Mucosa of descending colon (tissue), 3 donors: ENCODE measurements at regions not wholly inside any gene's neighbourhood (a gene's known extent, or its start where the extent isn't known, plus 50 kb on each side); places are given as distances from the start of the nearest gene placed in this dataset.

ENCODE experiments used
- ATAC-seq: fragments of 200-7000 bp; cut with Tn5 transposase; one replicate; pipeline ENCODE4 v1.9.1; 2020; ENCODE audit warnings: mild to moderate bottlenecking, moderate library complexity
- DNase-seq, 3 donors: peaks; one replicate each; pipeline ENCODE4 v3.0.0-alpha.2; 2020
- H3K36me3 ChIP-seq: fragments of 200-600 bp; one replicate; pipeline ENCODE4 v1.8.0; 2021; ENCODE audit warnings: low read depth, mild to moderate bottlenecking
- H3K4me1 ChIP-seq: fragments of 200-600 bp; one replicate; pipeline ENCODE4 v1.8.0; 2021; ENCODE audit warnings: low read depth, mild to moderate bottlenecking
- H3K4me3 ChIP-seq: fragments of 200-600 bp; one replicate; pipeline ENCODE4 v1.8.0; 2021; ENCODE audit warnings: mild to moderate bottlenecking
- H3K9me3 ChIP-seq: fragments of 200-600 bp; one replicate; pipeline ENCODE4 v1.8.0; 2021; ENCODE audit warnings: mild to moderate bottlenecking
- CTCF ChIP-seq: fragments of 200-600 bp; IDR thresholded peaks from one replicate; pipeline ENCODE4 v1.8.0; 2022; ENCODE audit warnings: antibody characterized with exemption, mild to moderate bottlenecking
- intact Hi-C, 2 donors: fragments of 100-400 bp; cut with DNase I in 1 of 2; cut with micrococcal nuclease in 1 of 2; formaldehyde crosslinking; loops; one replicate each; pipeline versions ENCODE4 v1.11.0 to v1.11.1; 2022; cut with DNase I, micrococcal nuclease
- donor health status: DM: no; HTN: no; CAD: no; lungs with moderate emphysema.
- donor health status: DM: no; HTN: no; CAD: no.
- donor health status: DM: no; HTN: yes; CAD: no.

GRCh38 chr18:32577561-32577960 lies 106.9 kb upstream of the GAREM1 start:
- TF ChIP-seq CTCF = no peak
- H3K4me3 ChIP-seq = no peak overlapping the region
- DNase-seq (no peak), ATAC-seq (no peak)
- H3K4me1 ChIP-seq = no peaks in the 10 kb centered on the region
- H3K36me3 ChIP-seq = no peaks in the 10 kb centered on the region
- no peaks in the 10 kb centered on the region for H3K9me3 ChIP-seq
- intact Hi-C loops = no loop called here

- intact Hi-C loops = no loop called here
- TF ChIP-seq CTCF = no peak
- ATAC-seq (no peak), DNase-seq (no peak)
- Histone ChIP-seq H3K9me3 (no peaks in the 10 kb centered on the region), H3K4me1 (no peaks in the 10 kb centered on the region), H3K36me3 (no peaks in the 10 kb centered on the region), H3K4me3 (no peak overlapping the region)
Measured at GRCh38 chr18:32576296-32576916, 105.7 kb upstream of the GAREM1 start.

- no peaks in the 10 kb centered on the region for H3K36me3 ChIP-seq
- H3K4me1 ChIP-seq = no peaks in the 10 kb centered on the region
- ATAC-seq (peak; percentile 50), DNase-seq (no peak)
- H3K9me3 ChIP-seq = no peaks in the 10 kb centered on the region
- no peak overlapping the region for H3K4me3 ChIP-seq
- TF ChIP-seq CTCF = no peak
- intact Hi-C loops = no loop called here
Measured at GRCh38 chr18:32566960-32567359, 96.3 kb upstream of the GAREM1 start.

GRCh38 chr18:32553640-32554365 lies 83.1 kb upstream of the GAREM1 start:
- H3K9me3 ChIP-seq = no peaks in the 10 kb centered on the region
- H3K36me3 ChIP-seq = no peaks in the 10 kb centered on the region
- H3K4me1 ChIP-seq = no peaks in the 10 kb centered on the region
- ATAC-seq (no peak), DNase-seq (no peak)
- TF ChIP-seq CTCF = no peak
- intact Hi-C loops = loop anchor here (5.0 to 10.0 kb wide), 2 partner anchors 279 to 397 kb away; no protein-coding TSS in a partner anchor
- no peak overlapping the region for H3K4me3 ChIP-seq

GRCh38 chr18:32553174-32553573 lies 82.5 kb upstream of the GAREM1 start:
- ATAC-seq (no peak), DNase-seq (no peak)
- H3K4me1 ChIP-seq = no peaks in the 10 kb centered on the region
- no peak overlapping the region for H3K4me3 ChIP-seq
- H3K9me3 ChIP-seq = no peaks in the 10 kb centered on the region
- TF ChIP-seq CTCF = no peak
- intact Hi-C loops = loop anchor here (5.0 to 10.0 kb wide), 2 partner anchors 278 to 396 kb away; no protein-coding TSS in a partner anchor
- H3K36me3 ChIP-seq = no peaks in the 10 kb centered on the region
